ENCODE measurements at regions not wholly inside any gene's neighbourhood (a gene's known extent, or its start where the extent isn't known, plus 50 kb on each side); places are given as distances from the start of the nearest gene placed in this dataset.

DNA sequence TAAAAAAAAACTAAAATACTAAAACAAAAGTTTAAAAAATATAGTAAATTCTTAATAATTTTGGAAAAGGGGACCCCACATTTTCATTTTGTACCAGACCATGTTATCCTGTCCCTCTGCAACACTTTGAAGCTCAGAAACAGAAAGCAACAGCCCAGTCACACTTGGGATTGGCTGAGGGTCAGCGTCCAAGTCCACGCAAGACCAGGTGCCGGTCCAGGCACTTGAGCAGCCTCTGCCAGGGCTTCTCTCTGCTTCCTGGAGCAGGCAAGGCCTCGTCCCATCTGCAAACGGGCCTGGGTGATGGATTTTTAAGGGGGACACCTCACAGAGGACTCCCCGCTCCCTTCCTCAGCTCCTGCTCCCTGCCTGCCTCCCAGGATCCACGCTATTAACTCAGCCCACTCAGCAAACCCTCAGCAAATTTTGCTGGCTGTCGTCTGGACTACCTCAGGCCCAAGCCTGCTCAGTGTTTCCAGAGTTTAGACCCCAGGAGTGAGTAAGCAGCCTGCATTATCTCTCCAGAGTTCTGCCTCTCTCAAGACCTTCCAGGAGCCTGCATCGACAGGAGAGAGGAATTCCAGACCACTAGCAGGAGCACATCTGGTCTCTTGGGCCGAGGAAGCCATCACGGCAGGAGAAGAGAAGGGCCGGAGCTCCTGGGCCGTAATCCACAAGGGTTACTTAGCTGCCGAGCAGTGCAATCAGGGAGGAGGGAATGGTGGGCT, 67.4 kb upstream of the CALM2 start:
- H3K9ac ChIP-seq (ENCODE audit: low read length): no peak overlapping the region
- no peak for TF ChIP-seq MXI1 (conservative IDR thresholded peaks at IDR 0.05; ENCODE audit: poor library complexity, severe bottlenecking)

DNA sequence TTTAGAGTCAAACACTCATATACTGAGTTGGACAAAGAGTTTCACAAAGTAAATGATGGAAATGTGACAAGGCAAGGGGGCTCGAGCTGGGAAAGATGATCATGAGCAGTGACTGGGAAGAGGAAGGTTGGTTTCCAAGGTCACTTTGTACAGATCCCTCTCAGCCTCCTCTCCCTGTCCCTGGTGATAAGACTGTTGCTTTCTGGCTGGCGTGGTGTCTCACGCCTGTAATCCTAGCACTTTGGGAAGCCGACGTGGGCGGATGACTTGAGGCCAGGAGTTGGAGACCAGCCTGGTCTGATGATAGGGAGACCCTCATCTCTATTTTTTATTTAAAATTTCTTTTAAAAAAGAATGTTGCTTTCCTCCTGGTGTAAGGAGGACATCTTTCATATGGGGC, 65.4 kb upstream of the CALM2 start:
- no peak overlapping the region for H3K4me2 ChIP-seq (ENCODE audit: low read length)
- H3K9ac ChIP-seq (ENCODE audit: low read length): no peak overlapping the region
- no peaks in the 10 kb centered on the region for H3K79me2 ChIP-seq (replicated peaks; ENCODE audit: insufficient read depth, low read length)
- H3K36me3 ChIP-seq (ENCODE audit: insufficient read depth, low read length): no peaks in the 10 kb centered on the region
- no peaks in the 10 kb centered on the region for H3K9me2 ChIP-seq (ENCODE audit: insufficient read depth, low read length)
- H2AFZ ChIP-seq (ENCODE audit: low read depth, low read length): no peak overlapping the region
- TF ChIP-seq POLR2AphosphoS5 (IDR thresholded peaks at IDR 0.05): no peak
- TF ChIP-seq, protein P1, sequence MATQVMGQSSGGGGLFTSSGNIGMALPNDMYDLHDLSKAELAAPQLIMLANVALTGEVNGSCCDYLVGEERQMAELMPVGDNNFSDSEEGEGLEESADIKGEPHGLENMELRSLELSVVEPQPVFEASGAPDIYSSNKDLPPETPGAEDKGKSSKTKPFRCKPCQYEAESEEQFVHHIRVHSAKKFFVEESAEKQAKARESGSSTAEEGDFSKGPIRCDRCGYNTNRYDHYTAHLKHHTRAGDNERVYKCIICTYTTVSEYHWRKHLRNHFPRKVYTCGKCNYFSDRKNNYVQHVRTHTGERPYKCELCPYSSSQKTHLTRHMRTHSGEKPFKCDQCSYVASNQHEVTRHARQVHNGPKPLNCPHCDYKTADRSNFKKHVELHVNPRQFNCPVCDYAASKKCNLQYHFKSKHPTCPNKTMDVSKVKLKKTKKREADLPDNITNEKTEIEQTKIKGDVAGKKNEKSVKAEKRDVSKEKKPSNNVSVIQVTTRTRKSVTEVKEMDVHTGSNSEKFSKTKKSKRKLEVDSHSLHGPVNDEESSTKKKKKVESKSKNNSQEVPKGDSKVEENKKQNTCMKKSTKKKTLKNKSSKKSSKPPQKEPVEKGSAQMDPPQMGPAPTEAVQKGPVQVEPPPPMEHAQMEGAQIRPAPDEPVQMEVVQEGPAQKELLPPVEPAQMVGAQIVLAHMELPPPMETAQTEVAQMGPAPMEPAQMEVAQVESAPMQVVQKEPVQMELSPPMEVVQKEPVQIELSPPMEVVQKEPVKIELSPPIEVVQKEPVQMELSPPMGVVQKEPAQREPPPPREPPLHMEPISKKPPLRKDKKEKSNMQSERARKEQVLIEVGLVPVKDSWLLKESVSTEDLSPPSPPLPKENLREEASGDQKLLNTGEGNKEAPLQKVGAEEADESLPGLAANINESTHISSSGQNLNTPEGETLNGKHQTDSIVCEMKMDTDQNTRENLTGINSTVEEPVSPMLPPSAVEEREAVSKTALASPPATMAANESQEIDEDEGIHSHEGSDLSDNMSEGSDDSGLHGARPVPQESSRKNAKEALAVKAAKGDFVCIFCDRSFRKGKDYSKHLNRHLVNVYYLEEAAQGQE (IDR thresholded peaks at IDR 0.05; ENCODE audit: borderline replicate concordance): no peak
- no peak for TF ChIP-seq EZH2 (IDR thresholded peaks at IDR 0.05; ENCODE audit: borderline replicate concordance, insufficient read depth, low read length, poor library complexity, severe bottlenecking)
- TF ChIP-seq MXI1 (conservative IDR thresholded peaks at IDR 0.05; ENCODE audit: poor library complexity, severe bottlenecking): no peak
- TF ChIP-seq TAF1 (IDR thresholded peaks at IDR 0.05; ENCODE audit: low read depth): no peak
- TF ChIP-seq SMC3 (conservative IDR thresholded peaks at IDR 0.05; ENCODE audit: poor library complexity): no peak
- TF ChIP-seq EP300 (conservative IDR thresholded peaks at IDR 0.05; ENCODE audit: poor library complexity, severe bottlenecking): no peak
- TF ChIP-seq, protein P2, sequence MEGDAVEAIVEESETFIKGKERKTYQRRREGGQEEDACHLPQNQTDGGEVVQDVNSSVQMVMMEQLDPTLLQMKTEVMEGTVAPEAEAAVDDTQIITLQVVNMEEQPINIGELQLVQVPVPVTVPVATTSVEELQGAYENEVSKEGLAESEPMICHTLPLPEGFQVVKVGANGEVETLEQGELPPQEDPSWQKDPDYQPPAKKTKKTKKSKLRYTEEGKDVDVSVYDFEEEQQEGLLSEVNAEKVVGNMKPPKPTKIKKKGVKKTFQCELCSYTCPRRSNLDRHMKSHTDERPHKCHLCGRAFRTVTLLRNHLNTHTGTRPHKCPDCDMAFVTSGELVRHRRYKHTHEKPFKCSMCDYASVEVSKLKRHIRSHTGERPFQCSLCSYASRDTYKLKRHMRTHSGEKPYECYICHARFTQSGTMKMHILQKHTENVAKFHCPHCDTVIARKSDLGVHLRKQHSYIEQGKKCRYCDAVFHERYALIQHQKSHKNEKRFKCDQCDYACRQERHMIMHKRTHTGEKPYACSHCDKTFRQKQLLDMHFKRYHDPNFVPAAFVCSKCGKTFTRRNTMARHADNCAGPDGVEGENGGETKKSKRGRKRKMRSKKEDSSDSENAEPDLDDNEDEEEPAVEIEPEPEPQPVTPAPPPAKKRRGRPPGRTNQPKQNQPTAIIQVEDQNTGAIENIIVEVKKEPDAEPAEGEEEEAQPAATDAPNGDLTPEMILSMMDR (IDR thresholded peaks at IDR 0.05; ENCODE audit: poor library complexity, severe bottlenecking): no peak
- no peak for TF ChIP-seq RAD21 (conservative IDR thresholded peaks at IDR 0.05)
- H3K27me3 ChIP-seq (ENCODE audit: insufficient read depth, low read depth, low read length): no peaks in the 10 kb centered on the region
- H3K9me3 ChIP-seq (ENCODE audit: low read length): no peaks in the 10 kb centered on the region
- no peak overlapping the region for H3K4me3 ChIP-seq (ENCODE audit: low read length)
- no peaks in the 10 kb centered on the region for H4K20me1 ChIP-seq (ENCODE audit: insufficient read depth)
- no peak overlapping the region for H3K27ac ChIP-seq (ENCODE audit: low read length)
- no peaks in the 10 kb centered on the region for H3F3A ChIP-seq (ENCODE audit: insufficient read depth, low read length, poor library complexity, severe bottlenecking)

More for the DNA sequence above, 67.4 kb upstream of the CALM2 start:
- no peak overlapping the region for H3K4me3 ChIP-seq (ENCODE audit: low read length)
- H2AFZ ChIP-seq (ENCODE audit: low read depth, low read length): no peak overlapping the region
- H3K27me3 ChIP-seq (ENCODE audit: insufficient read depth, low read depth, low read length): no peaks in the 10 kb centered on the region
- H3K9me3 ChIP-seq (ENCODE audit: low read length): no peaks in the 10 kb centered on the region
- H3F3A ChIP-seq (ENCODE audit: insufficient read depth, low read length, poor library complexity, severe bottlenecking): no peaks in the 10 kb centered on the region
- H3K9me2 ChIP-seq (ENCODE audit: insufficient read depth, low read length): no peaks in the 10 kb centered on the region
- no peaks in the 10 kb centered on the region for H4K20me1 ChIP-seq (ENCODE audit: insufficient read depth)
- no peak overlapping the region for H3K27ac ChIP-seq (ENCODE audit: low read length)
- H3K36me3 ChIP-seq (ENCODE audit: insufficient read depth, low read length): no peaks in the 10 kb centered on the region
- H3K79me2 ChIP-seq (replicated peaks; ENCODE audit: insufficient read depth, low read length): no peaks in the 10 kb centered on the region
- H3K4me2 ChIP-seq (ENCODE audit: low read length): no peak overlapping the region

Data from neural cell (in vitro differentiated cells).